B cell (primary cell): ENCODE measurements at regions not wholly inside any gene's neighbourhood (a gene's known extent, or its start where the extent isn't known, plus 50 kb on each side); places are given as distances from the start of the nearest gene placed in this dataset.

Experiments
- ATAC-seq: fragments of 200-7000 bp; cut with Tn5 transposase; one replicate; pipeline ENCODE4 v1.10.0; 2021; ENCODE audit warnings: low read depth, mild to moderate bottlenecking, moderate number of reproducible peaks, moderate library complexity
- CTCF ChIA-PET: fragments of 350-600 bp; sonication (Branson Sonifier 250); formaldehyde crosslinking; loops from one replicate; lab custom pipeline; 2021; ENCODE audit warnings: antibody characterized with exemption, inconsistent platforms; lab: Charles Lee
- POLR2A ChIA-PET: fragments of 350-600 bp; sonication (Branson Sonifier 250); formaldehyde crosslinking; loops from one replicate; lab custom pipeline; 2021; ENCODE audit warnings: antibody characterized with exemption; lab: Charles Lee
- DNase-seq: peaks from one replicate; pipeline ENCODE4 v3.0.0; 2013
- H2AFZ ChIP-seq: 2 replicates; pipeline ENCODE4 v1.6.1; 2012; ENCODE audit warnings: mild to moderate bottlenecking, low read depth, low read length; ENCODE audit not compliant: insufficient read depth, poor library complexity, severe bottlenecking
- H3K27ac ChIP-seq, 2 donors: 1 replicate in 1 of 2; 2 replicates in 1 of 2; pipeline ENCODE4 v1.5.1; 2012 to 2013; ENCODE audit warnings: low read length in 2 of 2, mild to moderate bottlenecking in 2 of 2, moderate library complexity in 1 of 2
- H3K27me3 ChIP-seq, 4 experiments: fragments of 200-600 bp in 1 of 4; sonication (generic) in 1 of 4; replicated peaks in 1 of 4; 1 replicate in 2 of 4; 2 replicates in 2 of 4; pipeline versions ENCODE4 v1.6.1 to v1.7.0; 2013 to 2016; ENCODE audit warnings: low read length in 3 of 4, mild to moderate bottlenecking in 2 of 4, mixed read lengths in 1 of 4, moderate library complexity in 1 of 4; ENCODE audit not compliant: insufficient read depth in 4 of 4, control insufficient read depth in 3 of 4; ENCODE audit errors: control extremely low read depth in 1 of 4
- H3K36me3 ChIP-seq, 2 experiments: replicated peaks in 1 of 2; 1 replicate in 1 of 2; 2 replicates in 1 of 2; pipeline versions ENCODE4 v1.6.1 to v1.7.1; 2013; ENCODE audit warnings: low read length in 1 of 2; ENCODE audit not compliant: insufficient read depth in 2 of 2, control insufficient read depth in 1 of 2; ENCODE audit errors: control extremely low read depth in 1 of 2, extremely low read depth in 1 of 2
- H3K4me1 ChIP-seq, 2 donors: fragments of 200-600 bp in 1 of 2; sonication (generic) in 1 of 2; 1 replicate in 1 of 2; 2 replicates in 1 of 2; pipeline versions ENCODE4 v1.5.1 to v1.6.1; 2013 to 2017; ENCODE audit warnings: low read length in 2 of 2; ENCODE audit not compliant: control insufficient read depth in 2 of 2, insufficient read depth in 2 of 2
- H3K4me2 ChIP-seq: replicated peaks from 2 replicates; pipeline ENCODE3; 2012; ENCODE audit warnings: mild to moderate bottlenecking, low read depth, low read length; ENCODE audit not compliant: poor library complexity, severe bottlenecking
- H3K4me3 ChIP-seq, 5 experiments: fragments of 200-600 bp in 1 of 5; sonication (generic) in 1 of 5; 1 replicate in 3 of 5; 2 replicates in 2 of 5; pipeline versions ENCODE4 v1.5.1 to v1.7.0; 2011 to 2016; ENCODE audit warnings: low read length in 4 of 5, mild to moderate bottlenecking in 4 of 5, low read depth in 2 of 5, control low read depth in 1 of 5, moderate library complexity in 1 of 5; ENCODE audit not compliant: insufficient read depth in 1 of 5; ENCODE audit errors: control extremely low read depth in 1 of 5, extremely low read depth in 1 of 5
- H3K79me2 ChIP-seq: fragments of 200-600 bp; sonication (generic); one replicate; pipeline ENCODE4 v1.6.0; 2016; ENCODE audit warnings: low read length; ENCODE audit not compliant: control insufficient read depth, insufficient read depth
- H3K9ac ChIP-seq: fragments of 200-600 bp; sonication (generic); 2 replicates; pipeline ENCODE4 v1.6.1; 2017; ENCODE audit warnings: mild to moderate bottlenecking, low read length, moderate library complexity
- H3K9me3 ChIP-seq, 3 donors: one replicate each; pipeline versions ENCODE4 v1.6.1 to v1.7.1; 2013; ENCODE audit warnings: low read length in 2 of 3; ENCODE audit not compliant: control insufficient read depth in 2 of 3, insufficient read depth in 1 of 3; ENCODE audit errors: control extremely low read depth in 1 of 3
- H4K20me1 ChIP-seq: 2 replicates; pipeline ENCODE4 v1.6.0; 2012; ENCODE audit warnings: mild to moderate bottlenecking, low read length; ENCODE audit not compliant: insufficient read depth, control insufficient read depth, poor library complexity, severe bottlenecking
- H3K27ac Mint-ChIP-seq: one replicate; pipeline ENCODE4 v1.8.0; 2021; ENCODE audit warnings: mixed read lengths
- H3K27me3 Mint-ChIP-seq: one replicate; pipeline ENCODE4 v1.8.0; 2021; ENCODE audit warnings: mixed read lengths
- H3K4me1 Mint-ChIP-seq: one replicate; pipeline ENCODE4 v1.8.0; 2021; ENCODE audit warnings: mixed read lengths
- H3K4me3 Mint-ChIP-seq: one replicate; pipeline ENCODE4 v1.8.0; 2021; ENCODE audit warnings: mixed read lengths
- H3K9me3 Mint-ChIP-seq: one replicate; pipeline ENCODE4 v1.8.0; 2022; ENCODE audit warnings: mixed read lengths; ENCODE audit not compliant: insufficient read depth
- CTCF ChIP-seq: fragments of 200-600 bp; IDR thresholded peaks from one replicate; pipeline ENCODE4 v1.8.0; 2022; ENCODE audit warnings: antibody characterized with exemption, mild to moderate bottlenecking
- EZH2 ChIP-seq: IDR thresholded peaks from 2 replicates; pipeline ENCODE4 v1.6.1; 2012; ENCODE audit warnings: borderline replicate concordance, low read depth, mild to moderate bottlenecking, moderate library complexity, low read length; ENCODE audit not compliant: insufficient read depth, poor library complexity, severe bottlenecking
- WGBS: methylation state at CpG from one replicate; pipeline ENCODE4 v1.1.5; 2013; ENCODE audit warnings: missing lambda C conversion rate; ENCODE audit not compliant: insufficient coverage; 5-methylcytosine and 5-hydroxymethylcytosine counted together
- intact Hi-C: fragments of 100-400 bp; cut with micrococcal nuclease; formaldehyde crosslinking; loops from one replicate; pipeline ENCODE4 v1.10.0; 2022

GRCh38 chr5:82847562-82847961 is 229.6 kb downstream of the TMEM167A start:
- Histone ChIP-seq H3K4me3 (no peak overlapping the region), H3K27ac (no peak overlapping the region), H3K9me3 (peaks cover 0 to 2% (median 0%) of the 10 kb centered on the region in 3 donors), H3K27me3 (no peaks in the 10 kb centered on the region), H2AFZ (no peak overlapping the region), H3K4me2 (no peak overlapping the region), H3K79me2 (no peaks in the 10 kb centered on the region), H3K4me1 (no peaks in the 10 kb centered on the region), H3K36me3 (no peaks in the 10 kb centered on the region), H3K9ac (no peak overlapping the region), H4K20me1 (no peaks in the 10 kb centered on the region)
- CTCF ChIA-PET: no interaction called here
- no peak overlapping the region for H3K27ac Mint-ChIP-seq
- no peaks in the 10 kb centered on the region for H3K4me1 Mint-ChIP-seq
- no peaks in the 10 kb centered on the region for H3K27me3 Mint-ChIP-seq
- intact Hi-C loops: no loop called here
- POLR2A ChIA-PET: no interaction called here
- 66% methylated on average over 2 of the region's 5 CpGs for WGBS
- ATAC-seq (no peak), DNase-seq (no peak)
- no peak overlapping the region for H3K4me3 Mint-ChIP-seq
- TF ChIP-seq EZH2 (no peak), CTCF (no peak)
- peaks cover 3% of the 10 kb centered on the region for H3K9me3 Mint-ChIP-seq

- ChIA-PET POLR2A (no interaction called here), CTCF (no interaction called here)
- no peaks in the 10 kb centered on the region for H3K27me3 ChIP-seq
- Mint-ChIP-seq H3K4me3 (no peak overlapping the region), H3K27ac (no peak overlapping the region), H3K4me1 (no peaks in the 10 kb centered on the region), H3K27me3 (no peaks in the 10 kb centered on the region), H3K9me3 (no peaks in the 10 kb centered on the region)
- H3K4me2 ChIP-seq: no peak overlapping the region
- H4K20me1 ChIP-seq: no peaks in the 10 kb centered on the region
- TF ChIP-seq CTCF: no peak
- TF ChIP-seq EZH2: no peak
- no peak overlapping the region for H3K27ac ChIP-seq
- H3K9me3 ChIP-seq: peaks cover 0 to 8% (median 0%) of the 10 kb centered on the region in 3 donors
- H3K36me3 ChIP-seq: no peaks in the 10 kb centered on the region
- no peak overlapping the region for H2AFZ ChIP-seq
- intact Hi-C loops: no loop called here
- H3K4me1 ChIP-seq: no peaks in the 10 kb centered on the region
- no peaks in the 10 kb centered on the region for H3K79me2 ChIP-seq
- ATAC-seq: no peak
- no peak overlapping the region for H3K9ac ChIP-seq
- no peak for DNase-seq
- no peak overlapping the region for H3K4me3 ChIP-seq
- WGBS: no CpG with 5 or more reads among the region's 3 CpGs
Measured at GRCh38 chr5:82839881-82840280, 237.3 kb downstream of the TMEM167A start.
